ENCODE measurements at regions not wholly inside any gene's neighbourhood (a gene's known extent, or its start where the extent isn't known, plus 50 kb on each side); places are given as distances from the start of the nearest gene placed in this dataset.
"Not testable (repeated sequence)": the region's sequence is repeated elsewhere in the genome, so short reads cannot be mapped to it uniquely, and the experiment has no call there.

DNA sequence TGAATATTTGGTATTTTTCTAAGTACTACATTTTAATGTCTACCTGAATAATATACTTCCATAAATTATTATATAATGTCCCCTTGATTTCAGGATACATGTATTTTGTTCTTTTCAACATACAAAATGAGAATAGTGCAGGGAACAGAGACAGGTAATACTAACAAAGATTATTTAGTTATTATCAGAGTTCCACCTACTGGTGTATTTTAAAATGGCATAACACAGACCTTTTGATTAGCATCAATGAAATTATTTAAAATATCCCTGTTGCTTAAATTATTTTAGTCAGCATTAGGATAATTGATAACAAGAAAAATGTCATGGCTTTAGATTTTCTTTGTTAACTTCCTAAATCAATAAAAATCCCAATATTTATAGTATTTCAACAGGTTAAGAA lies 184.0 kb downstream of the PRDM13 start:
- no peak for DNase-seq
- intact Hi-C loops (cut with DNase I): no loop called here

DNA sequence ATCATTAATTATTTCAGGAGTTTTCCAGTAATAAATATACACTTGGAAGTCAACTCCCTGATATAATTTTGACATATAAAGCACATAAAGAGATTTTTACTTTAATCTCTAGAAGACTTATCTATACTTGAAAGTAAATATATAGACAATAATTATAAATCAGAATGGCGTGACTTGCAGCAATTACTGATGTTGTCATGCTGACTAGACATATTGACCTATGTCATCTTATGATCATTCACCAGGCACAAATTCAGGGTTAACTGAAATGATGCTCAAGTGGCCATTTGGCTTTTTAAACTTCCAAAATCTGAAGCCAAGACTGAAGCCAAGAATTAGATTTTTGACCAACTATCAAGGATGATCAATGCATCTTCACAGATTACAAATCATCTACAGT lies 192.2 kb downstream of the MCHR2 start:
- DNase-seq: no peak
- intact Hi-C loops (cut with DNase I): no loop called here

DNA sequence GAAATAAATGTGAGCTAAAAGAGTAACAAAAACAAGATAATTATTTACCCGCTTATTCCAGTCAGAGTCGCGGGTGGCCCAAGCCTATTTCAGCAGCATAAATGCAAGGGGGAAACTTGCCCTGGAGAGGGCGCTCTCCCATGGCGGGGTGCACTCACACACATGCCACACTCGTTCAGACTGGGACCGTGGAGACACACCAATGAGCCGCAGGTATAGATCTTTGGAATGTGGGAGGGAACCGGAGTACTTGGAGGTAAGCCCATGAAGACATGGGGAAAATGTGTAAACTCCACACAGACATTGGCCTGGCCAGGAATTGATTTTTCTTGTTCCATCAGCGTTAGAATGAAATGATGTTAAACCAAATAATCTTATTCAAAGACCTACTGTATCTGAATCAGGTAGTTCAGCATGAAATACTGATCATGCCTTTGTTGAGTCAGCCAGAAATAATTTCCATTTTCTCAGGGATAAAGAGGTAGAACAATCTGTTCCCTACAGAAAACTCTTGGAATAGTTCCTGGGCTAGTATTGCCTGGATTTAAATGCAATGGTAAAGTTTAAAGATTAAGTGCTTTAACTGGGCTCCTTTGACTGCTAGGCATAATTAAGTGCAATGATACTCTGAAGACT lies 191.5 kb downstream of the MCHR2 start:
- peak in 1 of 10 donors; percentile 62 for DNase-seq
- intact Hi-C loops (cut with DNase I): no loop called here

DNA sequence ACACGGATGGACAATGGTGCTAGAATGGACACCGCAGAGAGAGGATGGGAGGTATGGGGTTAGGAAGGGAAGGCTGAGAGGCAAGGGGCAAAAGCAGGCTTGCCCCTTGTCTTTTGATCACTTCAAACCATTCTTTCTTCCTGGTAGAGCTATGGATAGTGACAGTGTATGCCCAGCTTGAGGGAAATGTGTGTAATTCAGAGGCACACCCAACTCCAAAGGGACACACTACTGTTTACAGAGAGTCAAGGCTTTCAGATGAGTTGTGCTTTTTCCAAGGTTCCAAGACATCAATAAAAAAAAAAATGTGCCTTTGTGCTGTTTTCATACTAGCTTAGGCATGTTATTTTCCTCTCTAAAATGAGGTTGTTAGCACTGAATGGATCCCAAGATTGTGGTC lies 185.0 kb downstream of the MCHR2 start:
- intact Hi-C loops (cut with DNase I): no loop called here
- no peak for DNase-seq

DNA sequence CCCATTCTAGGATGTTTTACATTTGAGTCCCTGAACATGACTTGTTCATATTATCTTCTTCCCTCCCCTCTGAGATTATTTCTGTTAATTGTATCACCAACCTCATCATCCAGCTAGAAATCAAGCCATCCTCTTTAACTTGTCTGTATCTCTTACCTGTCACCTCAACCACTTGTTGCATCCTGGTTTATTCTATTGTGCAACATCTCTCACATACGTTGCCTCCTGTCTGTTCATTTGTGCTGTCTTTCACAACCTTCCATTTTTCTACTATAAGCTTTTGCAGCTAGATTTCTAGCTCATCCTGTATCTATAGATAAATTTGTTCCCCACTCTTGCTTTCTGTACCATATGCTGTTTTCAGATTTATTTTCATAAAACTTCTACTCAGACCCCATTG lies 183.7 kb downstream of the MCHR2 start:
- intact Hi-C loops (cut with DNase I): no loop called here
- no peak for DNase-seq

DNA sequence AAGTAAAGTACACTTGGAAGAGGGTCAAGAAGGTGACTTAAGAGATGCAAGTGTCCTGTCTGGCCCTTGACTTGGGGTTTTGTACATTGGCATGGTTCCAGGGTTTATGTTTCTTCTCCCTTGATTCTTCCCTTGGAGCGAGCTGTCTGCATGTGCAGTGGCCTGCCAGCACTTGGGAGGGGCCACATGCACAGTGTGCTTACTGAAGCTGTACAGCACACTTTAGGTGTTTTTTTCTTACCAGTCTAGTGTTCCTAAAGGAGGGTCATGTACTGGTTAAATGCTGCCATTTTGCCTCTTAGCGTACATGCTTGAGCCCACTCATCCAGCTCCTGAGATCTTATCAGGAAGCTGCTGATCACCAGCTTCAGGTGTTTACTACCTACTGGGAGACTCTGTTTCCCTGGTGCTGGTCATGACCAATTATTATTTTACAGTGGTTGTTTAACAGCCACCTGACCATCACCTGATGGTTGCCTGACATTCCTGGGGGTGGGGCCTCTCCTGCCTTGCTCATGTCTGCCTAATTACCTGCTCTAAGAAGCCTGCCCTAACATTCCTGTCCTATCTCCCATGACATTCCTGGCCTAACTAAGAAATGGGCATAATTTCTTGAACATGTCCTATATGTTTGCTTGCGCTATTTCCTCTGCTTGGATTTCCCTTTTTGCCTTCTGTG lies 182.9 kb downstream of the MCHR2 start:
- intact Hi-C loops (cut with DNase I): no loop called here
- DNase-seq: no peak

DNA sequence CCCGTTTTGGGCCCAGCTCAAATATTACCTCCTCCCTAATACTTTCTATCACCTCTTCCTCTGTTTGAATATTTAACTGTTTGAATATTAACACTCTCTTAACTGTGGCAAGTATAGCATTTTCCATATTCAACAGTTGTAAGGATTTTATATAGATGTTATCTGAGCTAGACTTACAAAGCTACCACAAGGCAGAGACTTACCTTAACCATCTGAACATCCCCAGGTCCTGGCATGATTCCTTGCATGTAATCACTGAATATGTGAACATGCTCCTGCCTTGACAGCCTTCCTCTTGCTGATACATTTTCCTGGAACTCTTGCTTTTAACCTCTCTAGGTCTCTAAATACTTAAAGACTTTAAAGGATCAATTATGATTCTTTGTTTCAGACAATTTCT lies 182.4 kb downstream of the MCHR2 start:
- DNase-seq: no peak

DNA sequence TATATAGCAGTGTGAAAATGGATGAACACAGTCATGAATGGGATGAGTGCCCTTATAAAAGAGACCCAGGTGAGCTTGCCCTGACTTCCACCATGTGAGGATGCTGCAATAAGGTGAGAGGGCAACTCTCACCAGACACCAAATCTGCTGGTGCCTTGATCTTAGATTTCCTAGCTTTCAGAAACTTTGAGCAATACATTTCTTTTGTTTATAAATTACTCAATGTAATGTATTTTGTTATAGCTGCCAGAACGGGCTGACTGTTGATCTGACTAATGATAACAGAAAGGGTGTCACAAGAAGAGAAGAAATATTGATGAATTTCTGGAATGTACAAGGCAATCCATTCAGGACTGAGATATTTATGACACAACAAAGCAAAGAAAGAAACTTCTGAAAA lies 180.5 kb downstream of the MCHR2 start:
- no peak for DNase-seq
- intact Hi-C loops (cut with DNase I): no loop called here

More for the DNA sequence above, 182.4 kb downstream of the MCHR2 start:
- intact Hi-C loops (cut with DNase I): no loop called here

DNA sequence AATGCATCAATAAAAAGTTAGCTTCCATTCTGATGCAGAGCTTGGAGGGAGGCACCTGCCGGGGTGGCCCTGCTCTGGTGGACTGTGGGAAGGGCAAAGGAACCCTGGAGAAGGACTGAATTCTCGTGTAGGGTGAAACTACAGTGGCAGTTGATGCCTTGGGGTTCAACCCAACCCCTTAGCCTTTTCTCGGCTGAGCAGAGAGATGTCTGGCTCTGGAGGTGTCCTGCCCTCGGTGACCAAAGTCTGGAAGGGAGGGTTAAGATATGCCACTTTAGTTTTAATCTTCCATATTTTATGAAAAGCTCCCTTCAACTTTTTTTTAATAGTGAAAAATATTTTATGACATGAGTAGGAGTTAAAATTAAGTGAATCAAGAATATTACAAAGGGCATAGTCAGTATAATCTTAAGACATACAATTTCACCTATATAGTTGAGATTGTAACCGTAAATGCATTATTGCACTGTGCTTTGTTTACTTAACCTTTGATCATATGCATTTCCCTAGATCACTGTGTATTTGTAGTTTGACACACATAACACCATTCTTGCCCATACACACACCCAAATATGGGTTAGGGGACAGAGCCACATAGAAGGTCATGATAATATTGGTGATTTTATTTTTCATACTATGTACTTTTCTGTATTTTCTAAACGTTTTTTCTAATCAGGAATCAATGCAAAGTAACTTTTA lies 179.6 kb downstream of the MCHR2 start:
- intact Hi-C loops (cut with DNase I): no loop called here
- DNase-seq: no peak

DNA sequence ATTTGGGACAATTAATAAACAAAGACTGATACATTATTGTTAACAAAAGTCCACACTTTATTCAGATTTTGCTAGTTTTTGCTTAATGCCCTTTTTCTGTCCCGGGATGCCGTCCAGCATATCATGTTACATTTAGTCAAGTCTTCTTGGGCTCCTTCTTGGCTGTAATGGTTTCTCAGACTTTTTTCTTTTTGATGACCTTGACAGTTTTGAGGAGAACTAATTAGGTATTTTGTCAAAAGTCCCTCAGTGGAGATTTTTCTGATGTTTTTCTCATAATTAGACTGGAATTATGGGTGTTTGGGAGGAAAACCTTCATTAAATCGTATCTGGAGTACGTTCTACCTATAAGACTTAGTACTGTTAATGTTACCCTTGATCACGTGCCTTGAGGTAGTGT lies 177.2 kb downstream of the MCHR2 start:
- no peak for DNase-seq
- intact Hi-C loops (cut with DNase I): no loop called here

DNA sequence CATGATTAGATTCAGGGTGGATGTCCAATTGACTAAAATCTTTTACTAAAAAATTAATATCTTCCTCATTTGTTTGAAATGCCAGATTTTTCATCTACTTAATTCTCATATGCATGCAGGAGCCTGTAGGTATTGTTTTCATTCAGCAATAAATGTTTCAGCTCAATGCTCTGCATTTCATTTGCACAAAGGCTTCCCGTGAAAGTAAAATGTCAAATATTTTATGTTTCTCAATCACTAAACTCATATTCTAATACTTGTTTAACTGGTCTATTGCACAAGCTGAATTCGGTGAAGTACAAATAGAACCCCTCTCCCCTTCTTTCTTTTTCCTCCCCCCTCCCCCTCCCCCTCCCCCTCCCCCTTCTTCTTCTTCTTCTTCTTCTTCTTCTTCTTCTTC lies 175.9 kb downstream of the MCHR2 start:
- intact Hi-C loops (cut with DNase I): no loop called here

DNA sequence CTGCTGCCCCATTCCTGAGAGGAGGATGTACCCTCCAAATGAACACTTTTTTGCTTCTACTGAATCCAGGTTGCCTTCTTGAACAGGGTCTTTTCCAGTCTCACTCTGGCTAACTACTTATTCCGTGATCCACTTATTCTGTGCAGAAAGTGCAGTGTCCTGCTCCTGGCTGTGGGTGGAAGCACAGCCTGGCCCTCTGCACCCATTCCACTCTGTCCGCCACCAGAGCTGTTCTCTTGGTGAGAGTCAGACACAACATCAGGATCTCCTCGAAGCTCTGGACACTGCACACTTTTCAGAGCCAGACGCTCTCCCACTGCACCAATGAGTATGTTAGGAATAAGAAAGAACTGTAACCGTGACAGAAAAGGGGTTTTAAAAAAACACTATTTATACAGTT lies 174.2 kb downstream of the MCHR2 start:
- intact Hi-C loops (cut with DNase I): no loop called here
- DNase-seq: no peak

More for the DNA sequence above, 175.9 kb downstream of the MCHR2 start:
- DNase-seq: no peak

DNA sequence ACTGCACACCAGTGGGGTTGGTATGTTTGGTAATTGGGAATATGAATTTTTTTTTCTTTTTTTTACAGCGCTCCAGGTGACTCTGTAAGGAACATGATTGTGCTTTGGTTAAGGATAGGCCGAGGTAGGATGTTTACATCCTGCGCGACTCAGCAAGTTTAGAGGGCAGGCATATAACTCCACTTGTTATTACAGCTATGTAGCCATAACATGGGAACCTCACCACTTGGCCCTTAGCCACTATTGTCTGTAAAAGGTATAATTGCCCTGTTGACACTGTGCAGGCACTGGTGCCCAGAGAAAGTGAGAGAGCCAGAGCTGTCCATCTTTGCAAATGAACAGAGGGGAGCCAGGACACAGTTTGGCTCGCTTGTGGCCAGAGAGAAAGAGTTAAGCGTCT lies 172.9 kb downstream of the MCHR2 start:
- no peak for DNase-seq
- intact Hi-C loops (cut with DNase I): no loop called here

DNA sequence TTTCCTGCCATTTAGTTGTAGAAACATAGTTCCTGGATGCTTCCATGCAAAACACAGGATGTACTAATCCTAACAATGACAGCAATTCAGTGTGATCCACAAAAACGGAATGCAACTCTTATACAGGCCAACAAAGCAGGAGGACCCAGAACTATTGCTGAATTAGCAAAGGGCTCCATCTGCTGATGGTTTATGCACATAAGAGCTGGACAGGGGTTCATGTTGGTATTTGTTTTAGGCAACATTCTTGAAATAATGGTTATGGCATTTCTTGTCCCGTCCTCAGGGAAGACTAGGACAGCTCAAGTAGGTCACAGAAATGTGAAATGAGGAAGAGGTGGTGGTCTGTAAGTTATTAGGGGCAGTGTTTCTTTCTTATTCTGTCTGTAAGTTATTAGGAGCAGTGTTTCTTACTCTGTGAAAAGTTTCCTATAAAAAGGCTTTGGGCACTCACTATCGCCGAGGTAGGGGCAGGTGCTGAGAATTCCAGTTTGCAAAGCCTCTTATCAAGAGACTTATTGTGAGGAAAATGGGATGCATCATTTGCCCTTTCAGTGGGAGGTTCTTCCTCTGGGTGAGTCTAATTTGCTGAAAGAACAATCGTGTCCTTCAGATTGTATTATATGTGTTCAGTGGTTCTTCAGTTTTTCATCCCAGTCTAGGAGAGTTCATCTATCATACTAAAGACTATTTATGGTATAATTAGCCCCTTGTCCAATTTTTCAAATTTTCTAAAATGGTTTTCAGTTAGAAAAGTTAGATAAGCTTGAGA lies 171.1 kb downstream of the MCHR2 start:
- intact Hi-C loops (cut with DNase I): loop anchor here (2.0 kb wide), 1 partner anchor 356 kb away; no protein-coding TSS in a partner anchor
- no peak for DNase-seq

DNA sequence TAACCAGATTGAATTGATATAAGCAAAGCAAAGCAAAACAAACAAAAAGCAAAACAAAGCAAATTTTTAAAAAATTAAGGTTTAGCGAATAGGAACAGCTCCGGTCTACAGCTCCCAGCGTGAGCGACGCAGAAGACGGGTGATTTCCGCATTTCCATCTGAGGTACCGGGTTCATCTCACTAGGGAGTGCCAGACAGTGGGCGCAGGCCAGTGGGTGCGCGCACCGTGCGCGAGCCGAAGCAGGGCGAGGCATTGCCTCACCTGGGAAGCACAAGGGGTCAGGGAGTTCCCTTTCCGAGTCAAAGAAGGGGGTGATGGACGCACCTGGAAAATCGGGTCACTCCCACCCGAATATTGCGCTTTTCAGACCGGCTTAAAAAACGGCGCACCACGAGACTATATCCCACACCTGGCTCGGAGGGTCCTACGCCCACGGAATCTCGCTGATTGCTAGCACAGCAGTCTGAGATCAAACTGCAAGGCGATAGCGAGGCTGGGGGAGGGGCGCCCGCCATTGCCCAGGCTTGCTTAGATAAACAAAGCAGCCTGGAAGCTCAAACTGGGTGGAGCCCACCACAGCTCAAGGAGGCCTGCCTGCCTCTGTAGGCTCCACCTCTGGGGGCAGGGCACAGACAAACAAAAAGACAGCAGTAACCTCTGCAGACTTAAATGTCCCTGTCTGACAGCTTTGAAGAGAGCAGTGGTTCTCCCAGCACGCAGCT lies 170.3 kb downstream of the MCHR2 start:
- not testable (repeated sequence) for DNase-seq
- intact Hi-C loops (cut with DNase I): loop anchor here (2.0 kb wide), 1 partner anchor 357 kb away; no protein-coding TSS in a partner anchor

DNA sequence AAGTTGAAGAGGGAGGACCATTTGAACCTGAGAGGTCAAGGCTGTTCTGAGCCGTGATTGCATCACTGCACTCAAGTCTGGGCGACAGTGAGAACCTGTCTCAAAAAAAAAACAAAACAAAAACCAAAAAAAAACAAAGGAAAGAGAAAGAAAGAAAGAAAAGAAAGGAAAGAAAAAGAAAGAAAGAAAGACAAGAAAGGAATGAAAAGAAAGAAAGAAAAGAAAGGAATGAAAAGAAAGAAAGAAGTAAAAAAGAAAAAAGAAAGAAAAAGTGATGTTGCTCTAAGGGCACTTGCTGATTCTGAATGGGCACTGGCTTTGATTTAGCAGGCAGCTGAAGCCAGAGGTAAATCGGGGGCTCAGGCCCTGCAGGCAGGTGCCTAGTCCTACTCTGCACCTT lies 161.0 kb downstream of the MCHR2 start:
- DNase-seq: no peak
- intact Hi-C loops (cut with DNase I): no loop called here

DNA sequence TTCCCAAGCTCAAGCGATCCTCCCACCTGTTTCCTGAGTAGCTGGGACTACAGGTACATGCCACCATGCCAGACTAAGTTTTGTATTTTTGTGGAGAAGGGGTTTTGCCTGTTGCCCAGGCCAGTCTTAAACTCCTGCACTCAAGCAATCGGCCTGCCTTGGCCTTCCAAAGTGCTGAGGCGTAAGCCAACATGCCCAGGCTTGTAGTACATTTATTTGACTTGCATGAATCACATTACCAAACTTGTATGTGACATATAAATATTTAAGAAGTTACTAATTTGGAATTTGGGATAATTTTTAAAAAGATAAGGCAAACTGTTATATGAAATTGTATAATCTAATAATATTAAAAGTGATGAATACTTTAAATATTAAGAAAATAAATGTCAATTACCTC lies 157.6 kb downstream of the MCHR2 start:
- intact Hi-C loops (cut with DNase I): no loop called here
- DNase-seq: peak in 1 of 10 donors; percentile 27

DNA sequence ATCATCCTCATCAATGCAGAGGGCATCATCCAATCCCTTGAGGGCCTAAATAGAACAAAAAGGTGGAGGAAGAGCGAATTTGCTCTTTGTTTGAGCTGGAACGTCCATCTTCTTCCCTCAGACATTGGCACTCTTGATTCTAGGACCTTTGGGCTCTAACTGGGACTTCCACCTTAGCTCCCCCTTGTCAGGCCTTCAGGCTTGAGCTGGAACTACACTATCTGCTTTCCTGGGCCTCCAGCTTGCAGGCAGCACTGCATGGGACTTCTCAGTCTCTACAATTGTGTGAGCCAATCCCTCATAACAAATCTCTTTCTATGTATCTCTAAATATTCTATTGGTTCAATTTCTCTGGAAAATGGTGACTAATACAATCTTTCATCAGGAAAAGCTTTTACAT lies 155.4 kb downstream of the MCHR2 start:
- no peak for DNase-seq
- intact Hi-C loops (cut with DNase I): no loop called here

DNA sequence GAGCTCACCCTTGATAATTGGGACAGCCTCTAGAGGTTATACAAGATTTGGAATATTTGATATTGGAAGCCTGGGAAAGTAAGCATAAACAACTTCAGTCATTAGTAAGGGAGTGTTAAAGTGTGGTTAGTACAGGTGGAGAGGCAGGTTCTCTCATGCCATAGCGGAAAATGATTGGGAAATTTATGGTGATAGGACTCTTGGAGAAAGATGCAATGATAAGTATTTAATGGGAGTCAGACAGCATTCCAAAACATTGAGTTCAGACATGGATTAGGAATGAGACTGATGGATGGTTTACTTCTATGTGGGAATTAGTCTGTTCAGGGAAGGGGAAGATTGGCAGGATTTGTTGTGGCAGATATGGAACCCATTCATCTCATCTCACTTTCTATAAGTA lies 152.7 kb downstream of the MCHR2 start:
- intact Hi-C loops (cut with DNase I): no loop called here

DNA sequence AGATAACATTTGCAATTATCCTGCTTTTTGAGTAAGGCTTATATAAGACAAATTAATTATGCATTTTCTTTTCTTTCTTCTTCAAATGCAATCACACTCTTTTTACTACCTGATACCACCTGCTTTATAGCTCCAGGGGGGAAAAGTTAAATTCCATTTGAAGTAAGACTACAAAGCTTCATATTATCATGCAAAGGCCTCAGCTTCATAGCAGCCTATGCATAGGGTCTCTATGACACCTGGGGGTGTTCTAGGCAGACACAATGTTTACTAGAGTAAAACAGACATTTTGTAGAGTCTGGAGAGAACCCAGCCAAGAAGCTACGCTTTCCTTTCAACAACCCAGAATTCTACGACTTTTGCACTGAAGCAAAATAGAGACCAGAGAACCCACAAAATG lies 148.0 kb downstream of the MCHR2 start:
- intact Hi-C loops (cut with DNase I): no loop called here
- DNase-seq: no peak

More for the DNA sequence above, 152.7 kb downstream of the MCHR2 start:
- DNase-seq: no peak

Data from posterior cingulate gyrus (tissue), 11 donors.